ENCODE measurements at regions not wholly inside any gene's neighbourhood (a gene's known extent, or its start where the extent isn't known, plus 50 kb on each side); places are given as distances from the start of the nearest gene placed in this dataset.

DNA sequence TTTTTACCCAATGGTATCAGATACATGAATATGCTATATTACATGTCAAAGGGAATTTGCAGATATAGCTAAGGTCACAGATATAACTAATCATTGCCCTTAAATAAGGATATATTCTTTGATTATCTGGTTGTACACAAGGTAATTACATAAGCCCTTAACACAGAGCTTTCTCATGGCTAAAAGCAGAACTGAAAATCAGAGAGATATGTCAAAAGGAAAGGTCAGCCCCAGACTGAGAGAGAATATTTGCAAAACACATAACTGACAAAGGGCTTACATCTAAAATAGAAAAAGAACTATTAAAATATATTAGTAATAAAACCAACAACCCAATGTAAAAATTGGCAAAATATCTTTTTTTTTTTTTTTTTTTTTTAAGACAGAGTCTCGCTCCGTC lies 1029.5 kb upstream of the LRRN3 start:
- 95 to 100% (median 100%) methylated on average over 2 of the region's 2 CpGs for WGBS, 3 donors
- no peaks in the 10 kb centered on the region for H3K27me3 ChIP-seq (ENCODE audit: insufficient read depth in 3 of 3, low read length in 2 of 3)
- ATAC-seq: no peak

DNA sequence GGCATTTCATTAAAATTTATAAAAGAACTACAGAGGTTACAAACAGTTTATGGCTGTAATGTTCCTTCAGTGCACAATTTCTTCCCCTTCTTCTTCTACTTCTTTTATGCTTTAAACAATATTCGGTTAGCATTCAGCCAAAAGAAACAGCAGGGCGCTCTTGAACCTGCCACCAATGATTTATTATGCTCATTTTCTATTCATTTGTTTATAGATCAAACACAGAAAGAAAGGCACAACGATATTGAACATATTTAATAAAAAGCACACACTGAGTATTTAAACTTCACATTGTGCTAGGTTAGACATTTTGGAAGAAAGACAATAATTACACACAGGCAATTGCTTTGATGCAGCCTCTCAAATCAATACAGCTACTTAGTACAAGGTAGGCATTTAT lies 1025.8 kb upstream of the LRRN3 start:
- 53 to 63% (median 58%) methylated on average over 3 of the region's 3 CpGs for WGBS, 3 donors
- TF ChIP-seq, protein P1, sequence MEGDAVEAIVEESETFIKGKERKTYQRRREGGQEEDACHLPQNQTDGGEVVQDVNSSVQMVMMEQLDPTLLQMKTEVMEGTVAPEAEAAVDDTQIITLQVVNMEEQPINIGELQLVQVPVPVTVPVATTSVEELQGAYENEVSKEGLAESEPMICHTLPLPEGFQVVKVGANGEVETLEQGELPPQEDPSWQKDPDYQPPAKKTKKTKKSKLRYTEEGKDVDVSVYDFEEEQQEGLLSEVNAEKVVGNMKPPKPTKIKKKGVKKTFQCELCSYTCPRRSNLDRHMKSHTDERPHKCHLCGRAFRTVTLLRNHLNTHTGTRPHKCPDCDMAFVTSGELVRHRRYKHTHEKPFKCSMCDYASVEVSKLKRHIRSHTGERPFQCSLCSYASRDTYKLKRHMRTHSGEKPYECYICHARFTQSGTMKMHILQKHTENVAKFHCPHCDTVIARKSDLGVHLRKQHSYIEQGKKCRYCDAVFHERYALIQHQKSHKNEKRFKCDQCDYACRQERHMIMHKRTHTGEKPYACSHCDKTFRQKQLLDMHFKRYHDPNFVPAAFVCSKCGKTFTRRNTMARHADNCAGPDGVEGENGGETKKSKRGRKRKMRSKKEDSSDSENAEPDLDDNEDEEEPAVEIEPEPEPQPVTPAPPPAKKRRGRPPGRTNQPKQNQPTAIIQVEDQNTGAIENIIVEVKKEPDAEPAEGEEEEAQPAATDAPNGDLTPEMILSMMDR (IDR thresholded peaks at IDR 0.05): no peak

More for the DNA sequence above, 1029.5 kb upstream of the LRRN3 start:
- TF ChIP-seq, protein P1 (IDR thresholded peaks at IDR 0.05): no peak
- Histone ChIP-seq H3K9me3 (no peaks in the 10 kb centered on the region), H3K4me3 (no peak overlapping the region), H3K36me3 (ENCODE audit: insufficient read depth in 1 of 2, low read depth in 1 of 2) (no peaks in the 10 kb centered on the region), H3K4me1 (no peaks in the 10 kb centered on the region), H3K27ac (no peak overlapping the region)
- intact Hi-C loops (cut with DNase I): no loop called here
- no peak for DNase-seq

DNA sequence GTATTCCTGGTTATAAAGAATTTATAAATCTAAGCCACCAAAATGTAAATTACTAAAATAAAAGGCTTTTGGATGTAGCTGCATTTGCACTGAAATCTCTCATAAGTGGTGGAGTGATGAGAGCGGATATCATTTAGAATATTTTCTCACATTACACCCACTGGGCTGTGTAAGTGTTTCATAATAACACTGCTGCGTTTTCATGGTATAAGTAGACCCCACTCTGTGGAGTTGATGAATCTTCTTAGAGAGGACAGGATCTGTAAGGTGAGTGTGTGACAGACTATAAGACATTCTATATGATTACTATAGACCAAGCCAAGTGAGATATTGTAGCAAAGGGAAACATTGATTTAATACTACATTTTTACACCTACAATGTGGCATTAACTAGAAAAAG lies 1024.1 kb upstream of the LRRN3 start:
- no peak for ATAC-seq
- Histone ChIP-seq H3K9me3 (no peaks in the 10 kb centered on the region), H3K4me3 (no peak overlapping the region), H3K27ac (no peak overlapping the region), H3K4me1 (no peaks in the 10 kb centered on the region), H3K27me3 (ENCODE audit: insufficient read depth in 3 of 3, low read length in 2 of 3) (no peaks in the 10 kb centered on the region), H3K36me3 (ENCODE audit: insufficient read depth in 1 of 2, low read depth in 1 of 2) (no peaks in the 10 kb centered on the region)
- WGBS, 3 donors: 77 to 83% (median 81%) methylated on average over 2 of the region's 2 CpGs
- DNase-seq: no peak
- TF ChIP-seq, protein P1 (IDR thresholded peaks at IDR 0.05): no peak
- intact Hi-C loops (cut with DNase I): no loop called here

More for the DNA sequence above, 1025.8 kb upstream of the LRRN3 start:
- Histone ChIP-seq H3K27ac (no peak overlapping the region), H3K4me3 (no peak overlapping the region), H3K27me3 (ENCODE audit: insufficient read depth in 3 of 3, low read length in 2 of 3) (no peaks in the 10 kb centered on the region), H3K9me3 (no peaks in the 10 kb centered on the region), H3K4me1 (no peaks in the 10 kb centered on the region), H3K36me3 (ENCODE audit: insufficient read depth in 1 of 2, low read depth in 1 of 2) (no peaks in the 10 kb centered on the region)
- DNase-seq (no peak), ATAC-seq (no peak)
- intact Hi-C loops (cut with DNase I): no loop called here

DNA sequence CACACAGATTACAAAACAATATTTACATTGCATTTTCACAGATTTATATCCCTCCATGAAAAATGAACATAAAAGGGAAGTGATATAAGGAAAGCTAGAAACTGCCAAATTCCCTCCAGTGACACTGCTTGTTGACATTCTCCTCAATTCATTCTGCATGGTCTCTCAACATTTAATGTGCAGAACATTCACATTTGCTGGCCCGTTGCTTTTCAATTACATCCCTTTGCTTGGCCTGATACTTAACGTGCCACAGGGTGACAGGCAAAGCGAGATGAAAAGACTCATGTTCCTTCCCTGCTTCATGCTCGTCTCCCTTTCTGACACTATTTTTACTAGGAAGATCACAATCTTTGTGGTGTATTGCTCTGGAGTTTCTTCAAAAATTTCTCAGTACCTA lies 1019.7 kb upstream of the LRRN3 start:
- Histone ChIP-seq H3K4me3 (no peak overlapping the region), H3K4me1 (no peaks in the 10 kb centered on the region), H3K36me3 (ENCODE audit: insufficient read depth in 1 of 2, low read depth in 1 of 2) (no peaks in the 10 kb centered on the region), H3K27me3 (ENCODE audit: insufficient read depth in 3 of 3, low read length in 2 of 3) (no peaks in the 10 kb centered on the region), H3K27ac (no peak overlapping the region), H3K9me3 (no peaks in the 10 kb centered on the region)
- WGBS, 3 donors: 28 to 38% (median 29%) methylated on average over 4 of the region's 4 CpGs
- TF ChIP-seq, protein P1 (IDR thresholded peaks at IDR 0.05): no peak
- DNase-seq: no peak
- ATAC-seq: no peak
- intact Hi-C loops (cut with DNase I): no loop called here

DNA sequence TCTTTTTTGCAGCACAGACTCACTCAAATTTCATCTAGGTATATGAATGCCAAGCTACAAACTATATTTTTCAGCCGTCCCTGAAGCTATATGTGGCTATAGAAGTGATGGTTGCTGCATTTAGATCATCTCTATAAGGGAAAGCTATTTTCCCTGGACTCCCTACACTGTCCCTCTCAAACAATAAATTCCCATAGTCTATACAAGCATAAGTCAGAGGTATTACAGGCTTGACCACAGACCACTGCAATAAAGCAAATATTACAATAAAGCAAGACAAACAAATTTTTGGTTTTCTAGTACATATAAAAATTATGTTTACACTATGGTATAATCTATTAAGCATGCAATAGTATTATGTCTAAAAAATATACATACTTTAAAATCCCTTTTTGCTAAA lies 1015.5 kb upstream of the LRRN3 start:
- TF ChIP-seq, protein P1 (IDR thresholded peaks at IDR 0.05): no peak
- 62 to 86% (median 86%) methylated on average over 1 of the region's 1 CpG for WGBS, 3 donors
- intact Hi-C loops (cut with DNase I): no loop called here
- Histone ChIP-seq H3K27me3 (ENCODE audit: insufficient read depth in 3 of 3, low read length in 2 of 3) (no peaks in the 10 kb centered on the region), H3K4me3 (no peak overlapping the region), H3K4me1 (no peaks in the 10 kb centered on the region), H3K27ac (no peak overlapping the region), H3K9me3 (peaks cover 10% of the 10 kb centered on the region), H3K36me3 (ENCODE audit: insufficient read depth in 1 of 2, low read depth in 1 of 2) (no peaks in the 10 kb centered on the region)
- ATAC-seq (no peak), DNase-seq (no peak)
